HG03175 (cell line): ENCODE measurements at regions not wholly inside any gene's neighbourhood (a gene's known extent, or its start where the extent isn't known, plus 50 kb on each side); places are given as distances from the start of the nearest gene placed in this dataset.
"Not testable (repeated sequence)": the region's sequence is repeated elsewhere in the genome, so short reads cannot be mapped to it uniquely, and the experiment has no call there.

ENCODE experiments used
- ATAC-seq: cut with Tn5 transposase; IDR thresholded peaks from one replicate; pipeline ENCODE4 v1.9.1; 2021; ENCODE audit warnings: mild to moderate bottlenecking, moderate library complexity; ENCODE audit not compliant: unreplicated experiment

DNA sequence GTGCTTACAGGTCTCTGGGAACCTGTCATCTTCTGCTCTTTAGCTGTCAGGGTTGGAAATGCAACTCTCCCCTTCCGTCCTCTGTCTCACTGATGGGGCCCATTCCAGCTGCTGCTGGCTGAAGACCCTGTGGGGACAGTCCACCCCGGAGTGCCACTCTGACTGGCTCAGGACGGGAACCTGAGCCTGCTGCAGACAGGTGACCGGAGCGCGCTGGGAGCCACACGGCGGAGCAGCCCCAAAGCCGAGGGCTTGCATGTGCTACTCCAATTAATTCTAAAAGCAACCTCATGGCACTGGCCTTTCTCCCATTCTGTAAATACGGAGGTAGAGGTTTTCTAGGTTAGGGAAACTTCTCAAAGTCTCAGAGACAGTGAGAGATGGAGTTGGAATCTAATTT lies 223.5 kb upstream of the PITRM1 start:
- no peak for ATAC-seq

DNA sequence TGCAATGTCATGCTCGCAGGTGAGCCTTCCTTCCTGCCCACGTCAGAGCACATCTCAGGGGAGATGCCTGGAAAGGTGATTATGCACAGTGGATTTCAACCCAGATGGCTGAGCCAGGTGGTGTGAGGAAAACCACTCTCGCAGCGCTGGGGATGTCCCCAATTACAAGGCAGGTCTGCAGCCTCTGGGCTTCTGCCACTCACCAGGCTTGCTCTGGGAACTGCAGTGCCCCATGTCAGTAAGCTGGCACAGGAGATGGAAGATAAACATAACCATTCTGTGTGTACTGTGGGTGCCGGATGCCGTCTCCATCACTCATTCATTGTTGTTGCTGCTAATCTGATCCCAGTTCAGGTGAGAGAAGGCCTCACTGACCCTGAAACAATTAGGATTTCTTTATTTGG lies 222.9 kb upstream of the PITRM1 start:
- no peak for ATAC-seq

DNA sequence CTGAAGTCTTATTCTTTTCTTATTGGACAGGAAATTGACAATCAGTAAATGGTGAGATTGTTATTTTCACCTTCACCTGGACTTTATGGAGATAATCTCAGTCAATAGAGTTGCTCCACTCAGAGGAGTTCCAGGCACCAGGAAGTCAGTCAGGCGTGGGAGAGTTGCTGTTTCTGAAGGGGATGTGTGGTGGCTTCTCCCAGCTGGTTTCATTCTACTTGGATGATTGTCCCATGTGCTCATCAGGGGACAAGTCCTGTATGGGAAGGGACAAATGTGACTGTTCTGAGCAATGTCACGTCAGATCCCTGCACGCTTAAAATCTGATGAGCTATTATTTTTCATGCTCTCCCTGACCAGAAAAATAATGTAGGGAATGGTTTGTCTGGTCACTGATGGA lies 222.5 kb upstream of the PITRM1 start:
- ATAC-seq: no peak

DNA sequence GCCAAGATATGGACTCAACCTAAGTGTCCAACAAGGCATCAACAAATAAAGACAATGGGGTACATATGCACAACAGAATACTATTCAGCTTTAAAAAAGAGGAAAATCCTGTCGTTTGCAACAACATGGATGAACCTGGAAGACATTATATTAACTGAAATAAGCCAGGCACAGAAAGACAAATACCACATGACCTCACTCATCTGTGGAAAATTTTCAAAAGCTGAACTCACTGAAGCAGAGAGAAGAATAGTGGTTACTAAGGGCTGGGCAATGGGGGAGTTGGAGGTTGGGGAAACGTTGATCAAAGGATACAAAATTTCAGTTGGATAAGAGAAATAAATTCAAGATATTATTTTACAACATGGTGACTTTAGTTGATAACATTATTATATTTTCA lies 221.4 kb upstream of the PITRM1 start:
- no peak for ATAC-seq

DNA sequence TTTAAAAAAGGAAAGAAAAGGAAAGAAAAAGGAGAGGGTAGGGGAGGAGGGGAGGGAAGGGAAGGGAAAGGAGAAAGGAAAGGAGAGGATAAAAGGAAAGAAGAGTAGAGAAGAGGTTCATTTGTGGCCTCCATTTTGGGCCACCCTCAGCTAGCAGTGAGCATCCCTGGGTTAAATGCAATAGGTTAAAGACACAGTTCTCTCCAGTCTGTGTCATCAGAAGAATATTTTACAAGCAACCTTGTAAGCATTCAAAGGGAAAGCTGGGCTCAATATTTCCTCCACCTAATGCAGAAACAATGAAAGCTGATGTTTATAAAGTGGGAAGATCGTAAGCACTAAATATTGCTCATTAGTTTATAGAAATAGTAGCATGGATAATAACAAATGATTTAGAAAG lies 219.1 kb upstream of the PITRM1 start:
- ATAC-seq: no peak

DNA sequence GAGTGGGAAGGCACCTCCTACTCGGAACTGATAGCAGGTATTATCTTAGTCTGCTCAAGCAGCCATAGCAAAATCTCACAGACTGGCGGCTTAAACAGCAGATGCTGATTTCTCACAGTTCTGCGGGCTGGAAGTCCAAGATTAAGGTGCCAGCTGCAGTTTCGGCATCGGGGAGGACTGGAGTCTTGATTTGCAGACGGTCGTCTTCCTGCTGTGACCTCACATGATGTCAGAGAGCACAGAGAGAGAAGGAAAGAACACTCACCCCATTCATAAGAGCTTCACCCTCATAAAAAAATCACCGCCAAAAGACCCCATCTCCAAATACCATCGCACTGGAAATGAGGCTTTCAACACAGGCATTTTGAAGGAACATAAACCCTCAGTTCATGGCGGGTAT lies 216.5 kb upstream of the PITRM1 start:
- ATAC-seq: no peak

DNA sequence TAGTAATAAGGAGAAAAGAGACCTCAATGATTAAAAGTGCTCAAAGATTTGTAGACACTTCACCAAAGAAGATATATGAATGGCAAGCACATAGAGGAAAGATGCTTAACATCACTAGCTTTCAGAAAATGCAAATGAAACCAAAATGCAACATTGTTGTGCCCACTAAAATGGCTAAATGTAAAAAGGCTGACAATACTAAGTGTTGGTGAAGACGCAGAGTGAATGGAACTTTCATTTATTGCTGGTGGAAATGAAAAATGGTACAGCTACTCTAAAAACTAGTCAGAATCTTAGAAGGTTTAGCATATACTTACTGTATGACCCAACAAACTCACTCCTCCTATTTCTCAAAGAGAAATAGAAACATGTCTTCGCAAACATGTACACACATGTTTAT lies 212.9 kb upstream of the PITRM1 start:
- no peak for ATAC-seq

DNA sequence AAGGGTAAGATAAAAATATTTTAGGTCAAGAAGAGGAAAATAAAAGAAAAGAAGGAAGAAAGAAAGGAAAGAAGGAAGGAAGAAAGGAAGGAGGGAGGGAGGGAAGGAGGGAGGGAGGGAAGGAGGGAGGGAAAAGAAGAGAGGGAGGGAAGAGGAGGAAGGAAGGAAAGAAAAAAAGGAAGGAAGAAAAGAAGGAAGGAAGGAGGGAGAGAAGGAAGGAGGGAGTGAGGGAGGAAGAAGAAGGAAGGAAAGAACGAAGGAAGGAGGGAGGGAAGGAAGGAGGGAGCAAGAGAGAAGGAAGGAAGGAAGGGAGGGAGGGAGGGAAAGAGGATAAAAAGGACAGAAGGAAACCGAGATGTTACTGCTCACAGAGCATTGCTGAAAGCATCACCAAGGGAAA lies 209.5 kb upstream of the PITRM1 start:
- no peak for ATAC-seq

DNA sequence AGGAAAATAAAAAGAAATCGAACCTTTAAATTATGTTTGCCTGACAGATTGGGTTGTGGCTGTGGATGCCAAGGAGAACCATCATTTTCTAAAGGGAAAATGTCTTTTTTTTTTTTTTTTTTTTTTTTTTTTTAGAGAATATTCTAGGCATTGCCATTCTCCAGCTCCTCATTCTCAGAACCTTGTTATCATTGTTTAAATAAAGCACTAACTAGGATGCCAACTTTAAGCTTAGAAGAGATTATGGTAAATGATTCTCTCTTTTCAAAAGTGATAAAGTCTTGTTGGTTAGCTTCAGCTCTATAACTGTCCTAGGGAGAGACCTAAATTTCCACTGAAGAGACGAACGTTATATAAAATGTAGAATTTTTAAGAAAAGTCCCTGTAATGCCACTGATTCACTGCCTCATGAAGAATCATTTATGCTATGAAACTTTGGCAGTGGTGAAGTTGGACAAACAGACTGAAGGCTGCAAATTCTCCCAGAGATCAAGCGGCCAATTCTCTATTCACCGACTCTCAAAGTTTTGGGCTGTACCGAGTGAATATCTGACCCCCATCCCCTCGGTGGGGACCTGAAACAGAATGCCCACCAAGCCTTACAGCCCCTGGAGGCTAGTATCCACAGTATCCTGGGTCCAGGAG lies 207.9 kb upstream of the PITRM1 start:
- no peak for ATAC-seq

DNA sequence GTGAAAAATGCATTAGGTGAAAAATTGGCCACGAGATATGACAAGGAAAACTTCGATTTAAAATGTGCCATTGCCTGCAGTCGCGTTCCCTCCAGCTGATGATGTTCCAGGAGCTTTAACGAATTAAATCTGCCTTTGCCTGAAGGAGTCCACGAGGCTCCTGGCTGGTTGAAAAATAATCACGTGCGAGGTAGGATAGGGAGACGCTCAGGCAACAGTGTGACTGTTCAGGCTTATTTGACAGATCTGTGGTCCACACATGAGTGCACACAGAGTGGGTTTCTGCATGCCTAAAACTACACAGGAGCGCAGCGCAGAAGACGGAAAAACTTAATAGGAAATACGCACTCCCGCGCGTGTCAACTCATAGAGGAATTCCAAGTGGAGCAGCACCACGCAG lies 204.0 kb upstream of the PITRM1 start:
- no peak for ATAC-seq

DNA sequence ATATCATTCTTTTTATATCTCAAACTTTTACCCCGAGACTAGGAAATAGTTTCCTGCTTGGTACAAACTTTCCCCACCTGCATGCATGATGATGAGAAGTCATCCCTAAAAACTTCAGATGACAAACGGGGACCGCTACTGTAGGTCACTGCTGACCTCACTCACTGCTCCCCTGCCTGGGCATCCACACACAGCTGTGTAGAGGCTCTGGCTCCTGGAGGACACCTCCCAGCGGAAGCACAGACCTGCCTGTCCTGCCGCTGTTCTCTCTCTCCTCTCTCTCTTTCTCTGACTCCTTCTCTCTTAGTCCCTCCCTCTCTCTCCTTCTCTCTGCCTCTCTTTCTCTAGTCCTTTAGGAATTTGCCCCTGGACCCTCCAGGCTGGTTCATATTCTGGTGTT lies 202.9 kb upstream of the PITRM1 start:
- no peak for ATAC-seq

DNA sequence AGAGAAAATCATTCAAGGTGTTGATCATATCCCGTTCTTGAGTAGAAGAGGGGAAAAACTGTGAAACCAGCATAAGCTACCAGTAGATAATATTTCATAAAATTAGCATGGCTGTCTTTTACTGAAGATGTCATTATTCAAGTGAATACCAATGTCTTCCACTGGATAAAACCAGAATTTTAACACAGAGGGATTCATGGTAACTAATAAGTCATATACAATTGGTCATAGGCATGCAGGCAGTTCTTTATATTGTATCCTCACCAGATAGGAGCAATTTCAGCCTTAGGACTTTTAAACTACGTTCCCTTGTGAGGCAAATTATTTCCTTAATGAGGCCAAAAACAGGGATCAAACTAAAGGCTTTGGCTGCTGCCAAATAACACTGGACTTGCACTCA lies 202.3 kb upstream of the PITRM1 start:
- ATAC-seq: no peak

DNA sequence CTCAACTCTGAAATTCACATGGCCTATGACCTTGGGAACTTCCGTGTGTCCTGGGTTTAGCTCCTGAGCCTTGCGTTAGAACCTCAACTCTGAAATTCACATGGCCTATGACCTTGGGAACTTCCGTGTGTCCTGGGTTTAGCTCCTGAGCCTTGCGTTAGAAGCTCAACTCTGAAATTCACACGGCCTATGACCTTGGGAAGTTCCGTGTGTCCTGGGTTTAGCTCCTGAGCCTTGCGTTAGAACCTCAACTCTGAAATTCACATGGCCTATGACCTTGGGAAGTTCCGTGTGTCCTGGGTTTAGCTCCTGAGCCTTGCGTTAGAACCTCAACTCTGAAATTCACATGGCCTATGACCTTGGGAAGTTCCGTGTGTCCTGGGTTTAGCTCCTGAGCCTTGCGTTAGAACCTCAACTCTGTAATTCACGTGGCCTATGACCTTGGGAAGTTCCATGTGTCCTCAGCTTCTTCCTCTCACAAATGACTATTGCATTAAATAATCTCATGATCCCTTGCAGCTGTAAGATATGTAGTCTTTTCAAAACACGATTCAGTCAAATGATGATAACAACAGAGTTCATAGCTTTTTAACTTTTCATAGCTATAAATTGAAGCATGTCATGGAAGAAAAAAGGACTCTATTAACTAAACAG lies 200.9 kb upstream of the PITRM1 start:
- not testable (repeated sequence) for ATAC-seq

DNA sequence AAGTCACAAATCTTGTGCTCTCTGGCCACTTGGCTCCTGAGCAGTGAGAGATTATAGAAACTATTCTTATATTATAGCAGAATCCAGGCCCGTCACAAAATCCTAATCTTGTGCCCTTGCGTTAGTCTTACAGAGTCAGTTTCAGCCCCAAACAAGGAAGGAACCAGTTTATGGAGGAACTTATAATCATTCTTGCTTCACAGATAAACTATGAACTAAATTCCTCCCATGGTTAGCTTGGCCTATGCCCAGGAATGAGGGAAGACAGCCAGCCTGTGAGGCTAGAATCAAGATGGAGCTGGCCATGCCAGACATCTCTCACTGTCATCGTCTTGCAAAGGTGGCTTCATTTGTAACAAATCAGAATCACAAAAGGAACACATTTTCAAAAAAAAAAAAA lies 199.7 kb upstream of the PITRM1 start:
- no peak for ATAC-seq

DNA sequence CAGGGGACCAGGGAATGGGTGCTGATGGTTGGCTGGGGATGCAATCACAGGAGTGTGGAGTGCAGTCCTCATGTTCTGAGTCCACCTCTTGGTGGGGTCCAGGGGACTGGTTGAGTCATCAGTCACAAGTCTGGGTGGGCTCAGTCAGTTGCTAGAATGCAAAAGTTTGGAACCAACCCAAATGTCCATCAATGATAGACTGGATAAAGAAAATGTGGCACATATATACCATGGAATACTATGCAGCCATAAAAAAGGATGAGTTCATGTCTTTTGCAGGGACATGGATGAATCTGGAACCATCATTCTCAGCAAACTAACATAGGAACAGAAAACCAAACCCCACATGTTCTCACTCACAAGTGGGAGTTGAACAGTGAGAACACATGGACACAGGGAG lies 199.0 kb upstream of the PITRM1 start:
- ATAC-seq: not testable (repeated sequence)

DNA sequence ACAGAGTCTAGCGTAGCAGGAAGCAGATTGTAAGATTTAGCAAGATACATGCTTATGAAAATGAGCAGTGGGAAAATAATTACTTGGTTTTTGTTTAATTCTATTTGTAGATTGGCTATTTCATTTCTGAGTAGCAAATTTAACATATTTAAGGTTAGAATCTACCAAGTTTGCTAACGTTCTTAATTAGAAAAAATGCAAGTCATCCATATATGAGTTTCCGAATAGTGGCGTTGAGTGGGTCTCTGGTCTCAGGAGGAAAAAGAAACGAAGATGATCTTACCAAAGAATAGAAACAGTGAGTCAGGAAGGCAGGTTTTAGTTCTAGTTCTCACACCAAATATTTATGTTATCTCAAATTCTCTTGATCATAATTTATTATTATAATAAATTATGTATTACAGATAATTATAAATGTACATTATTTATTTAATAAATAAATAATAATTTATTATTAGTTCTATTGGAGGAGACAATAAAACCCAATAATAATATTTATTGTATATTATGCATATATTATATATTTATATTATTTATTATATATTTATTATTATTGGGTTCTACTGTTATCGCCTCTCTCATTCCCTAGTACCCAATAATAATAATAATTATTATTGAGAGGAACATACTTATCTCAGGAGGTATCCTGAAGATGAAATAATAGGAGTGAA lies 194.3 kb upstream of the PITRM1 start:
- no peak for ATAC-seq

DNA sequence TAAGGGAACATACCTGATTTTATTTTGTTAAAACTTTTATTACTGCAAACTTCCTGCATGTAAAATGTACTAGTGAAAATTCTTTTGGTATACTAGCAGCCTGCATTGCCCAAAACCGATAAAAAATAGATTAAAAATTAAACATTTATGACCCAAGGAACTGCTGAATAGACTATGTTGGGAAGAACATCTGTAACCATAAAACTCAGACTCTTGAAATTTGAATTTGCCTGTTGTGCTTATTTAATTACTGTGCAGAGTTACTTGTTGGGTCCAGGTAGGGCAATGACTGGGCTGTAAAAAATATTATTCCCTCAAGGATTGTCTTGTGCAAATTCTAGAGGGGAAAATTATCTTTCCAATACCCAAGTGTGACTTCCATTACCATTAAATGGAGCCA lies 193.5 kb upstream of the PITRM1 start:
- no peak for ATAC-seq

DNA sequence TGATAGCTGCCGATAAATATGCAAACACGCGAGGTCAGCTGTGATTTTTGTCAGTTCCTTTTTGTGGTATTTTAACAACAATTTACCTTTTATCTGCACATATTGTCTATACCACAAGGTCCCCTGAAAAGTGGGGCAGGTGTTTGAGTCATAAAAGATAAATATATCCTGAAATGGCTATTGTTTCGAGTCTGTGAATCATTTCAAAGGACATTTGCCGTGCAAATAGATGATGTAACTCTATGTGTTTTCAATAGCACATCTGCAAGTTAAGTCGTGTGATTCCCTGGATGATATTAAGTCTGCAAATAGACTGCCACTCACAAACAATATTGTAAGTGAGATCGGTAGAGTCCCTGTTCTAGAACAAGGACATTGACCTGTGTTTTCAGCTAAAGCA lies 193.0 kb upstream of the PITRM1 start:
- ATAC-seq: no peak

DNA sequence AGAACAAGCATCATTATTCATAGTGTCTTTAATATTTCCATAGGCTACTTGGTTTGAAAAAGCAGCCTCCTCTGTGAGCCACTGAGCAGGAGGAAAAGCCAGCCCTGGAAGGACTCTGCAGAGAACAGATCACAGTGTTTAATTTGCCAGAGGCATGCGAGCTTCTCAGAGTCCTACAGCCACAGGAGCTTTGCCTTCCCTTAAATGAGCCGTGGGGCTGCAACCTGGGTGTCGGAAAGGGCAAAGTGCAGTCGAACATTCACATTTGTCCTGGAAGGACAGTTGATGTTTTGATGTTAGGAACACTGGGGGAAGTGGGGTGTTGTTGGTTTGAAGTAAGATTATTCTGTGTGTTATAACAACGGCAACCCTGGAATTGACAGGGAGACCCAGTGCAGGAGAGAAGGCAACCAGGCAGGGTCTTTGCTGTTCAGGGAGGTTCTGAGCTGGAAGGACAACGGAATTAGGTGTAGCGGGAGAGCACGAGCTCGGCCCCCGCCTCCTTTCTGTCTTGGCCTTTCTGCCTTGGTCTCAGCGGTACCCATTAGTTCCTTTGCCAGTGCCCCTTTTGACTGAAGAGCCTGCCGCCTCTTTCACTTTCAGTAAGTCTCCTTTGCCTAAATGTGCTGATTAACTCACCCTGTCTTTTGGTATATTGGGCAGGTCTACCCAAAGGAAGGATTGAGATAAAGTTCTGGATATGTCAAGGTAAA lies 192.3 kb upstream of the PITRM1 start:
- no peak for ATAC-seq

DNA sequence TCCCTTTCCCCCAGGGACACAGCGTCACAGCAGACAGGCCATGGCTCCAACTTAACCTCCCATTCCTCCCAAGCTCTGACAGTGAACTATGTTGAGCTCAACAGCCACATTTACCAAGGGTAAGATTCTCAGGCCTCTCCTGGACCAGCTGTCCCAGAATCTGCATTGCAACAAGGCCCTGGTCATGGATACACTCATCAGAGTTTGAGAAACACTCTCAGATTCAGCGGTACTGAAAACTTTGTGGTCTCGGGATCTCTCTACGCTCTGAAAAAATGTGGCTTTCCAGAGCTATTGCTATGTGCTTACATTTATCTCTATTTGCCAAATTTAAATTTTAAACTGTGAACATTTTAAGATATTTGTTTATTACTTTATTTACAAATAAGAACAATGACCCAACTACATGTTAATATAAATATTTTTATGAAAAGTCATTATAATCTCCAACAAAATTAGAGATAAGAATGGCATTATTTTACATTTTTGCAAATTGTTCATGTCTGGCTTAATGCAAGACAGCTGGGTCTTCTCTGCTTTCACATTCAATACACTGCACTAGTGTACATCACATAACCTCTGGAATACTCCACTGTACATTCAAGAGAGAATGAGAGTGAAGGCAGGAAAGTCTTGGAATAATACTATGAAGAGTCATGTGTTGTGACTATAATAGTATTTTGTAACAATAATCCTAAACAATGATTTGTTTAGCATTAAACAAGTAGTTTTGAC lies 190.9 kb upstream of the PITRM1 start:
- no peak for ATAC-seq

DNA sequence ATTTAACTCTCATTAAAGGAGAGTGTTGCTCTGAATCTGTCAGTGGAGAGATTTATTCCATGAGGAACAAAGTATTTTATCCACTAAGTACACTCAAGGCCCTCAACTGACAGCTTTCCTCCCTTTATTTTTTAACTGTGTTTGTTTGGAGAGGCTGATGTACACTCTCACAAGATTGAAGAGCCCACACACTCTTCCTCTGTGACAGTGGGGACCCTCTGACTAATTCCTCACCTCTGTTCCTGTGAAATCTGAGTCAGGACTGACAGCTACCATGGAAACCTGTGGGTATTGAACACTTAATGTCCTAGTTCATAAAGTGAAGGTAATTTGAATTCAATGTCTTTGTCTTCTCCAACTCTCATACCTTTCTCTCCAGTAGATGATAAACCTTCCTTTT lies 189.8 kb upstream of the PITRM1 start:
- ATAC-seq: no peak
